Transverse colon (tissue), 4 donors: ENCODE measurements at regions not wholly inside any gene's neighbourhood (a gene's known extent, or its start where the extent isn't known, plus 50 kb on each side); places are given as distances from the start of the nearest gene placed in this dataset.

Experiments used
- CTCF ChIP-seq, 5 experiments: fragments of 200-600 bp in 3 of 5; fragments of 450-650 bp in 2 of 5; sonication (generic) in 3 of 5; IDR thresholded peaks; 1 replicate in 2 of 5; 2 replicates in 3 of 5; pipeline ENCODE4 v1.5.1; 2016 to 2017; ENCODE audit warnings: antibody characterized with exemption in 5 of 5, inconsistent platforms in 3 of 5, mild to moderate bottlenecking in 2 of 5, moderate library complexity in 1 of 5
- POLR2A ChIP-seq: fragments of 450-650 bp; IDR thresholded peaks from one replicate; pipeline ENCODE4 v1.6.1; 2016; ENCODE audit warnings: antibody characterized with exemption, mild to moderate bottlenecking, moderate library complexity
- POLR2AphosphoS5 ChIP-seq, 3 donors: sonication (generic); formaldehyde crosslinking; IDR thresholded peaks; one replicate each; pipeline ENCODE4 v1.6.1; 2016; ENCODE audit warnings: antibody characterized with exemption in 3 of 3

DNA sequence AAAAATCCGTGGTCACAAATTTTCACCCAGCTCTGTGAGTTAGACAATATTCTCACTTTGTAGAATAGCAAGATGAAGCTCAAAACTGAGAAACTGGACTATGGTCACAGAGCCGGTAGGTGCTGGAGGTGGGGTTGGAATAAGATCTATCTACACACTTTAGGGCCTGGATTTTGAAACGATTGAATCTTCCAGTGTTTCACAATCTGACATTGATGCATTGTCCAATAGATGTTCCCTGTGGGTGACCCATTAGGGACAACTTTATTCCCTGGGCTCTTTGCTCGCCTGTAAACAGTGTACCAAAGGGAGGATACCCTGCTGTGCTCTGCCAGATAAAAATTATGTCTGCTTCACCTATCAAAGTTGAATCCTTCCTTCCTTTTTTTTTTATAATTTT lies 145.4 kb upstream of the MPDZ start:
- TF ChIP-seq CTCF (IDR thresholded peaks at IDR 0.05) (no peak), POLR2A (no peak), POLR2AphosphoS5 (IDR thresholded peaks at IDR 0.05) (no peak)
